ENCODE measurements at regions not wholly inside any gene's neighbourhood (a gene's known extent, or its start where the extent isn't known, plus 50 kb on each side); places are given as distances from the start of the nearest gene placed in this dataset.

DNA sequence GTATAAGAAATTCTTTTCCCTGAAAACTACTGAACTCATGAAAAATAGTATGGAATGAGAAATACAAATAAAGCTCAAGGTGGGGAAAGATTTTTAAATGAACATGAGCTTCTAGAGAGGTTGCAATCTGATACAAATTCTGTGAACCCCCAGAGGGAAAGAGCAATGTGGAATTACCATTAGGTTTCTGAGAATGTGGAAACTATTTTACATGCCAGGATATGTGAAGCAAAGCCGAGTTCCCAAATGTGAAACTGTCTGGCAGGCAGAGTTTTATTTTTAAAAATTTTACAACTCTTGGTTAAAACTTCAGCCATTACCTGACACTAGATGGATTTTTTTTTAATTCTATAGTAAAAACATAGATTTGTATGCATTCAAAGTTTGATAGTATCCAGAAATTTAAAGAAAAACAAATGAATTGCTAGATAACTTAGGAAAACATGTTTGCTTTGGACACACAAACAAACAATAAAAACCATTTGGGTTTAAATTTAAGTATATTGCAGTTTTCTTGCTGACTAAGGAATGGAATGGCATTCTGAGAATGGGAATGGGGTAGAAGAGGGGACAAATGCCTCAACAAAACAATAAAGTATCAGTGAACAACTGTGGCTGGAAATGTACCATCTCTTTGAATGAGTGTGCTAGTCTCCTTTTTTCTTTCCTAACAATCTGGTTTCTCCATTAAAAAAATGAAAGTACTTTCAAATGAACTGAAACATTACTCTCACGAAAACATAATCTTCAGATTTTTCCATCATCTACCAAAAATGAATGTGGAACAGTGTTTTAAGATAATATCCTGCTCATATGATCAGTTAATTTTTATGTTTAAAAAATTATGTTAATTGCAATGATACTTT, 99.6 kb downstream of the PCDH18 start:
- H3K9me3 Mint-ChIP-seq (ENCODE audit: unreplicated experiment), result peaks cover 10% of the 10 kb centered on the region
- H3K4me1 Mint-ChIP-seq (ENCODE audit: unreplicated experiment), result peaks cover 25% of the 10 kb centered on the region
- no peak for DNase-seq (ENCODE audit: extremely low spot score, unreplicated experiment)
- peaks cover 3% of the 10 kb centered on the region for H3K36me3 Mint-ChIP-seq (ENCODE audit: unreplicated experiment)
- TF ChIP-seq, protein P1, sequence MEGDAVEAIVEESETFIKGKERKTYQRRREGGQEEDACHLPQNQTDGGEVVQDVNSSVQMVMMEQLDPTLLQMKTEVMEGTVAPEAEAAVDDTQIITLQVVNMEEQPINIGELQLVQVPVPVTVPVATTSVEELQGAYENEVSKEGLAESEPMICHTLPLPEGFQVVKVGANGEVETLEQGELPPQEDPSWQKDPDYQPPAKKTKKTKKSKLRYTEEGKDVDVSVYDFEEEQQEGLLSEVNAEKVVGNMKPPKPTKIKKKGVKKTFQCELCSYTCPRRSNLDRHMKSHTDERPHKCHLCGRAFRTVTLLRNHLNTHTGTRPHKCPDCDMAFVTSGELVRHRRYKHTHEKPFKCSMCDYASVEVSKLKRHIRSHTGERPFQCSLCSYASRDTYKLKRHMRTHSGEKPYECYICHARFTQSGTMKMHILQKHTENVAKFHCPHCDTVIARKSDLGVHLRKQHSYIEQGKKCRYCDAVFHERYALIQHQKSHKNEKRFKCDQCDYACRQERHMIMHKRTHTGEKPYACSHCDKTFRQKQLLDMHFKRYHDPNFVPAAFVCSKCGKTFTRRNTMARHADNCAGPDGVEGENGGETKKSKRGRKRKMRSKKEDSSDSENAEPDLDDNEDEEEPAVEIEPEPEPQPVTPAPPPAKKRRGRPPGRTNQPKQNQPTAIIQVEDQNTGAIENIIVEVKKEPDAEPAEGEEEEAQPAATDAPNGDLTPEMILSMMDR (IDR thresholded peaks at IDR 0.05), result no peak
- peak overlapping the region; percentile 91 for H3K27ac Mint-ChIP-seq (ENCODE audit: unreplicated experiment)
- no peaks in the 10 kb centered on the region for H3K27me3 Mint-ChIP-seq (ENCODE audit: unreplicated experiment)
- H3K4me3 Mint-ChIP-seq (ENCODE audit: unreplicated experiment), result peak overlapping the region; percentile 34

DNA sequence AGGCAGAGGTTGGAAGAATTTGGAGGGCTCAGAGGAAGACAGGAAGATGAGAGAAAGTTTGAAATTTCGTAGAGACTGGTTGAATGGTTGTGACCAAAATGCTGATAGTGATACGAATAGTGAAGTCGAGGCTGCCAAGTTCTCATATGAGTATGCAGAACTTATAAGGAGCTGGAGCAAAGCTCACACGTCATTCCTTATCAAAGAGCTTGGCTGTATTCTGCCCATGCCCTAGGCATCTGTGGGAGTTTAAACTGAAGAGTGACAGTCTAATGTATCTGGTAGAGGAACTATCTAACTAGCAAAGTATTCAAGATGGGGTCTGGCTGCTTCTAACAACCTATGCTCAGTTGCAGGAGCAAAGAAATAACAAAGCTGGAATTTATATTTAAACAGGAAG, 102.1 kb downstream of the PCDH18 start:
- no peak overlapping the region for H3K27ac Mint-ChIP-seq (ENCODE audit: unreplicated experiment)
- peaks cover 3% of the 10 kb centered on the region for H3K36me3 Mint-ChIP-seq (ENCODE audit: unreplicated experiment)
- TF ChIP-seq, protein P1 (IDR thresholded peaks at IDR 0.05), result no peak
- H3K27me3 Mint-ChIP-seq (ENCODE audit: unreplicated experiment), result no peaks in the 10 kb centered on the region
- H3K4me3 Mint-ChIP-seq (ENCODE audit: unreplicated experiment), result no peak overlapping the region
- DNase-seq (ENCODE audit: extremely low spot score, unreplicated experiment), result no peak
- peaks cover 10% of the 10 kb centered on the region for H3K9me3 Mint-ChIP-seq (ENCODE audit: unreplicated experiment)
- H3K4me1 Mint-ChIP-seq (ENCODE audit: unreplicated experiment), result peaks cover 29% of the 10 kb centered on the region

DNA sequence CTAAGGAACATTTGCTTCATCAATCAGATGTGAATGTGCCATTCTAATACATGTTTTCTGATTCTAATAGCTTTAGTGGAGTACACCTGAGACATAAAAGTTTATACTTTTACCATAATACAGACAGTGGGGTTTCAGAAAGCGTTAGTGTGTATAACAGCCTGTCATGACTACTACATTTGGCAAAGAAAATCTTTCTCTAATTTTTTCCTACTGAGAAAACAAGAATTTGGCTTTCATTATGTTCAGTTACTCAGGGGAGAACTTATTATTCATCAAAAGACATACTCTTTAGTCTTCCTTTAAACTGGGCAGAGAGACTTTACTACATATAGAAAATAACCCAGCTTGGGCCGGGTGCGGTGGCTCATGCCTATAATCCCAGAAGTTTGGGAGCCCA, 104.9 kb downstream of the PCDH18 start:
- peaks cover 18% of the 10 kb centered on the region for H3K9me3 Mint-ChIP-seq (ENCODE audit: unreplicated experiment)
- no peak overlapping the region for H3K4me3 Mint-ChIP-seq (ENCODE audit: unreplicated experiment)
- no peak for DNase-seq (ENCODE audit: extremely low spot score, unreplicated experiment)
- no peaks in the 10 kb centered on the region for H3K27me3 Mint-ChIP-seq (ENCODE audit: unreplicated experiment)
- peaks cover 5% of the 10 kb centered on the region for H3K36me3 Mint-ChIP-seq (ENCODE audit: unreplicated experiment)
- H3K27ac Mint-ChIP-seq (ENCODE audit: unreplicated experiment), result no peak overlapping the region
- H3K4me1 Mint-ChIP-seq (ENCODE audit: unreplicated experiment), result peaks cover 31% of the 10 kb centered on the region
- TF ChIP-seq, protein P1 (IDR thresholded peaks at IDR 0.05), result no peak

DNA sequence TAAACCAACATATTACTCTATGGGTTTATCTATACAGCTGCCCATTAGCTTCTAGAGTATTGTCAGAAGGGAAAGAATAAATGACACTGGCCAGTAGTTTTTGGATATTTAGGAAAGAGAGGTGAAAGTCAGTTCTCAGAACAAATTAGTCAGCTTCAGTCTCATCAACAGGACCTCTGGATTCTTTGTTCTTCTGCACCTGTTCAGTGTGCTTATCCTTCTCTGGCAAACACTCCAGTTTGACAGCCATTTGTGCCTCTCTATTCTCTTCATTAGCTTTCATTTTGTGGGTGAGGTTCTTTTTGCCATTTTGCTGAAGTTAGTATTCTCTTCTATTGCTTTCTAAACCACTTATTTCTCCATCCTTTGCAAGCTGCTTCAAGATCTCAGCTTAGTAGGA, 107.0 kb downstream of the PCDH18 start:
- DNase-seq (ENCODE audit: extremely low spot score, unreplicated experiment), result no peak
- Mint-ChIP-seq H3K27me3 (ENCODE audit: unreplicated experiment) (no peaks in the 10 kb centered on the region), H3K27ac (ENCODE audit: unreplicated experiment) (no peak overlapping the region), H3K9me3 (ENCODE audit: unreplicated experiment) (peaks cover 18% of the 10 kb centered on the region), H3K36me3 (ENCODE audit: unreplicated experiment) (peaks cover 2% of the 10 kb centered on the region), H3K4me3 (ENCODE audit: unreplicated experiment) (no peak overlapping the region), H3K4me1 (ENCODE audit: unreplicated experiment) (peaks cover 25% of the 10 kb centered on the region)
- TF ChIP-seq, protein P1 (IDR thresholded peaks at IDR 0.05), result no peak

DNA sequence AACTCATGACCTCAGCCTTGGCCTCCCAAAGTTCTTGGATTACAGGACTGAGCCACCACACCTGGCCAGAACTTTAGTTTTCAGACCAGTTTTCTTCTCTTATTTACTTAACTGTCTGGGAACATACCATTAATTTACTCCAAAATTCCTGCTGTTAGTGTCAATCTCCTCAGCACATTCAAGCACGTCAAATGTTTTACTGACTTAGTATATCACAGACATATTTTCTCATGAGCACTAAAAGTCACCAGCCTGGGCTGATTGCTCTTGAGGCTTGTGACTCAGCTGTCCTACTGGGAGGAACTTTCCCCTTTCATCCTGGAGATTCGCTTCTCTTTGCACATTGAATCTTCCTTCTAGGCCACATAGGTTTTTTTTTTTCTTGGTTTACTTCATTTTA, 109.6 kb downstream of the PCDH18 start:
- TF ChIP-seq, protein P1 (IDR thresholded peaks at IDR 0.05), result no peak
- Mint-ChIP-seq H3K4me3 (ENCODE audit: unreplicated experiment) (no peak overlapping the region), H3K27ac (ENCODE audit: unreplicated experiment) (peak overlapping the region; percentile 73), H3K4me1 (ENCODE audit: unreplicated experiment) (peaks cover 33% of the 10 kb centered on the region), H3K9me3 (ENCODE audit: unreplicated experiment) (peaks cover 12% of the 10 kb centered on the region), H3K27me3 (ENCODE audit: unreplicated experiment) (no peaks in the 10 kb centered on the region), H3K36me3 (ENCODE audit: unreplicated experiment) (peaks cover 2% of the 10 kb centered on the region)
- DNase-seq (ENCODE audit: extremely low spot score, unreplicated experiment), result no peak
